ENCODE measurements at regions not wholly inside any gene's neighbourhood (a gene's known extent, or its start where the extent isn't known, plus 50 kb on each side); places are given as distances from the start of the nearest gene placed in this dataset.

DNA sequence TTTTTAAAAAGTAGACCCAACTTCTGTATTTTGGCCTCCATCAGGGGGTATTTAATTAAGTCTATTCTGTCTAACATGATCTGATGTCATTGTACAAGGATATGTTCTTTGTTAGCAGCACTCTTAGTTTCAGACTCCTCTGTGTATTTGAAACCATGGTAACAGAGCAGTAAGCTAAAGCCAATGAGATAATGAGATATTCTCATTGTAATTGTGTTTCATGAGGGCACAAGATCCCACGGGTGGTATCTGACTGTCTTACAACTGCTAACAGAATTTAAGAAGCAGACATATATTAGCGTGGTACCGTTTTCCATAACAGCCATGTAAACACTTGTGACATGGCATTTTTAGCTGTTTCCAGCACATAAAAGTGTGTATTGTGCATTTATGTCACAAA is 251.2 kb upstream of the VEPH1 start:
- no peak for TF ChIP-seq YY1 (IDR thresholded peaks at IDR 0.05; ENCODE audit: insufficient read depth, insufficient read length)
- TF ChIP-seq SUZ12 (IDR thresholded peaks at IDR 0.05; ENCODE audit: extremely low read depth, insufficient read depth, insufficient read length), result no peak

Data from NT2/D1 (cell line).